ENCODE measurements at regions not wholly inside any gene's neighbourhood (a gene's known extent, or its start where the extent isn't known, plus 50 kb on each side); places are given as distances from the start of the nearest gene placed in this dataset.

GRCh38 chr3:124431331-124431994 lies 298.8 kb upstream of the UMPS start:
- no peak for FAIRE-seq
- CTCF ChIA-PET = interaction anchor here (0.9 to 4.2 kb wide), 2 partner anchors 17 to 35 kb away, joined by 3 to 21 read pairs; no protein-coding TSS in a partner anchor
- no peaks in the 10 kb centered on the region for H4K20me1 ChIP-seq (replicated peaks; ENCODE audit: control insufficient read depth, extremely low read depth, insufficient read depth, low read length)
- H3K79me2 ChIP-seq (ENCODE audit: control insufficient read depth, insufficient read depth, low read length) = no peaks in the 10 kb centered on the region
- peak; percentile 65 for DNase-seq (ENCODE audit: low read depth, low spot score)
- no peaks in the 10 kb centered on the region for H3K27me3 ChIP-seq (ENCODE audit: control insufficient read depth in 2 of 2, insufficient read depth in 2 of 2, low read length in 2 of 2)
- no peak overlapping the region for H3K9ac ChIP-seq (replicated peaks; ENCODE audit: extremely low read depth, insufficient read depth, low read length)
- TF ChIP-seq MYC (IDR thresholded peaks at IDR 0.05; ENCODE audit: low read depth, low read length) = no peak
- TF ChIP-seq FOS (IDR thresholded peaks at IDR 0.05; ENCODE audit: borderline replicate concordance, insufficient read depth, low read length) = peak; percentile 17
- TF ChIP-seq POLR2A (IDR thresholded peaks at IDR 0.05; ENCODE audit: low read depth, low read length) = no peak
- TF ChIP-seq JUN (IDR thresholded peaks at IDR 0.05; ENCODE audit: borderline replicate concordance, insufficient read depth, insufficient read length, low read depth) = peak; percentile 5
- TF ChIP-seq POLR2AphosphoS5 (IDR thresholded peaks at IDR 0.05; ENCODE audit: insufficient read depth, low read depth, low read length) = no peak
- TF ChIP-seq EZH2 (IDR thresholded peaks at IDR 0.05; ENCODE audit: borderline replicate concordance, low read depth, low read length, severe bottlenecking) = no peak
- TF ChIP-seq GATA2 (IDR thresholded peaks at IDR 0.05; ENCODE audit: insufficient read depth, insufficient read length, low read depth, low read length) = peak; percentile 47
- no peak for TF ChIP-seq CTCF (IDR thresholded peaks at IDR 0.05; ENCODE audit: extremely low read depth in 1 of 2, insufficient read depth in 1 of 2, low read depth in 1 of 2, low read length in 2 of 2)
- no peak for TF ChIP-seq MAX (IDR thresholded peaks at IDR 0.05; ENCODE audit: insufficient read depth, insufficient read length)
- no TSS peak for BruUV-seq (replicated peaks)
- dilution Hi-C loops (cut with MboI; ENCODE audit: extremely low pct_ligation_motif_present, low sequenced_read_pairs) (no loop called here), intact Hi-C loops (cut with micrococcal nuclease) (loop anchor here (5.0 kb wide), 1 partner anchor 844 kb away; the partner anchor contains the start of gene HACD2)
- peaks cover 27% of the 10 kb centered on the region for H3K4me1 ChIP-seq (ENCODE audit: control insufficient read depth, extremely low read depth, insufficient read depth, low read length)
- H3K9me3 ChIP-seq (replicated peaks; ENCODE audit: control insufficient read depth, insufficient read depth, low read length) = no peaks in the 10 kb centered on the region
- POLR2A ChIA-PET = no interaction called here
- H3K36me3 ChIP-seq (ENCODE audit: control insufficient read depth in 2 of 2, extremely low read depth in 1 of 2, insufficient read depth in 2 of 2, low read length in 2 of 2) = no peaks in the 10 kb centered on the region
- H2AFZ ChIP-seq (ENCODE audit: low read depth, low read length) = no peak overlapping the region
- H3K4me2 ChIP-seq (ENCODE audit: insufficient read depth, low read length) = no peak overlapping the region
- H3K27ac ChIP-seq (ENCODE audit: insufficient read depth, low read depth, low read length) = no peak overlapping the region
- no peak overlapping the region for H3K4me3 ChIP-seq (replicated peaks in 1 of 3; ENCODE audit: insufficient read depth in 1 of 3, low read depth in 1 of 3, low read length in 3 of 3)
- H3K9me1 ChIP-seq (replicated peaks; ENCODE audit: control insufficient read depth, extremely low read depth, insufficient read depth, low read length) = no peaks in the 10 kb centered on the region
